ENCODE measurements at regions not wholly inside any gene's neighbourhood (a gene's known extent, or its start where the extent isn't known, plus 50 kb on each side); places are given as distances from the start of the nearest gene placed in this dataset.

GRCh38 chr2:241958818-241959545 lies 89.5 kb downstream of the RTP5 start:
- no peak for TF ChIP-seq CTCF (IDR thresholded peaks at IDR 0.05; ENCODE audit: low read depth, low read length)
- Histone ChIP-seq H3K36me3 (no peaks in the 10 kb centered on the region), H3K9me3 (no peaks in the 10 kb centered on the region), H3K4me3 (ENCODE audit: low read depth, low read length) (no peak overlapping the region), H3K27me3 (no peaks in the 10 kb centered on the region), H3K4me1 (no peaks in the 10 kb centered on the region; the same call in 1 of the 2 replicates)
- DNase-seq, result no peak

DNA sequence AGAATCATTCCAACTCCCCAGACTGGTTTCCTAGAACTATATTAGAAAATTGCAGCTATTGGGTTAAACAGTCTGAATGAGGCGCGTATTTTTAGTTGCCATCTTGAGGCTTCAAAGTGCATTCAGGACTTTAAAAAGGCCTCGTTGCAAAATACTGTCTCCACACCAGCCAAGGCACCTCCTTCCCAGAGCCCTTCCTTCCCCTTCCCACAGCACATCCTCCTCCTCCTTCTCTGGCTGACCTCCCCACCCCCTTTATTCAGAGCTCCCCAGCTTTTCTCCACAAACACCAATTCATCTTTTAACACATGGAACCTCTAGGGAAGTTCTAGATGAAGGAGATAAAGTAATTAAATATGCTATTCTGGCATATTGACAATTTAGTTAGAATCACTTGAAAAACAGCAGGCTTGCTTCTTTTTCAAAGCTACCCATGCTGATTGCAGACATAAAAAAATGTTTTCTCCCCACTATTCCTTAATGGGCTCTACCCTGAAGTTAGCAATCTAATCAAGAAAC lies 90.3 kb downstream of the RTP5 start:
- H3K9me3 ChIP-seq, result no peaks in the 10 kb centered on the region
- H3K4me1 ChIP-seq, result no peaks in the 10 kb centered on the region; the same call in 1 of the 2 replicates
- no peak for DNase-seq
- no peaks in the 10 kb centered on the region for H3K27me3 ChIP-seq
- no peaks in the 10 kb centered on the region for H3K36me3 ChIP-seq
- H3K4me3 ChIP-seq (ENCODE audit: low read depth, low read length), result no peak overlapping the region
- TF ChIP-seq CTCF (IDR thresholded peaks at IDR 0.05; ENCODE audit: low read depth, low read length), result no peak

DNA sequence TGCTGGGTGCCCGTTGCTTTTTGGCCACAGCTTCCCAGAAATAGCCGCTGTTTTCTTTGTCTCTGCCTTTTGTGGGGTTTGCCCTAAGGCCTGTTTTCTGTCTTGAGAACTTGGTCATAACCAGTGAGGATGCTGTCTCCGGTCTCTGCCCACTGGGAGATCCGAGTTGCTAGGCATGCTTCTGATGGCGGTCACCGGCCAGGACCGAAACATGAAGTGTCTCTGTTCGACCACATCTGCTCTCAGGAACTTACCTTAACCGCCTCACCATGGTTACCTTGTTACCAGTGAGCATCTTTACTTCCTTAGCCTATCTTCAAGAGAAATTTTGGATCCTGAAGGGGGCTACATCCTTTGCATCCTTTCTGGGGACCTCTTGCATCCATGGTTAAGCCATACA lies 91.9 kb downstream of the RTP5 start:
- DNase-seq, result no peak
- Histone ChIP-seq H3K27me3 (no peaks in the 10 kb centered on the region), H3K36me3 (no peaks in the 10 kb centered on the region), H3K4me3 (ENCODE audit: low read depth, low read length) (no peak overlapping the region), H3K4me1 (no peaks in the 10 kb centered on the region; the same call in none of the 2 replicates), H3K9me3 (no peaks in the 10 kb centered on the region)
- TF ChIP-seq CTCF (IDR thresholded peaks at IDR 0.05; ENCODE audit: low read depth, low read length), result no peak

DNA sequence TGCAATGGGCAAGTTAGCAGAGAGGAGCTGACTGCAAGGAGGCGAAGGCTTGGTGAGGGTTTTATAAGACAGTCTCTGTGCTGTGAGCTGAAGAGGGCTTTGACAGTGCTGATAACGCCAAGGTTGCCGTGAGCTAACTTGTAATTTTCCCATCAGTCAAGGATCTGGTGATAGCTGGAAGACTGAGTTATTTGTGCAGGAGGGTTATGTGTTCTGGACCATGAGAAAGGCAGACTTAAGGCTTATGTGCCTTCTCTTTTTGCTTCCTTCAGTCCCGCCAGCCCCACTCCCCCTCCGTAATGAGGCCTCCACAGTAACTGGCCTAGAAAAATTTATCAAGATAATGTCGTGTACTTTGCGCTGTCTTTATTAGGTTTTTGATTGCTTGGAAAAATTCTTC lies 94.6 kb downstream of the RTP5 start:
- no peak for DNase-seq
- no peak for TF ChIP-seq CTCF (IDR thresholded peaks at IDR 0.05; ENCODE audit: low read depth, low read length)

DNA sequence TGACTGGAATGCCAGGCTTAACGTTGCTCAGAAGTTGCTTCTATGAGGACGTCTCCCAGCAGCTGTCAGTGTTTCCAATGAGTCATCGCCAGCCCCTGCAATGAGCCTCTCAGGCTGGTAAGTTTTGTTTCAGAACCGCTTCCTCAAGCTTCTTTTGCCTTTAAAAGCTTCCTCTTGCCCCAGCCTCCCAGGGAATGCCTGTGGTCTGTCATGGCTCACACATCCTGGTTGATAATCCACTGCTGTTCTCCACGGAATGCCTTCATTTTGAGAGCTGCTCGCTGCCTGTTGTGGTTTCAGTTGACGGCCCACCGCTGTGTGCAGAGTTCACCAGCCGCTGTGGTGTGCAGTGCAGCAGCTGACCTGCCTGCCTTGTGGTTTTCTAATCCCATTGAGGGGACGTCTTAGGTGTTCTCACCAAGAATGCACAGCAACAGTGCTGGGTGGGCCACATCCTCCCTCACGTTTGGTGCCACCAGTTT lies 96.4 kb downstream of the RTP5 start:
- no peaks in the 10 kb centered on the region; the same call in 1 of the 2 replicates for H3K4me1 ChIP-seq
- no peaks in the 10 kb centered on the region for H3K36me3 ChIP-seq
- H3K4me3 ChIP-seq (ENCODE audit: low read depth, low read length), result 0 out of 2 replicates have a peak overlapping the region, but pooled peaks have one; percentile 21
- H3K27me3 ChIP-seq, result no peaks in the 10 kb centered on the region
- TF ChIP-seq CTCF (IDR thresholded peaks at IDR 0.05; ENCODE audit: low read depth, low read length), result no peak
- peak; percentile 47 for DNase-seq
- H3K9me3 ChIP-seq, result no peaks in the 10 kb centered on the region

More for the DNA sequence above, 94.6 kb downstream of the RTP5 start:
- no peaks in the 10 kb centered on the region for H3K27me3 ChIP-seq
- no peak overlapping the region for H3K4me3 ChIP-seq (ENCODE audit: low read depth, low read length)
- no peaks in the 10 kb centered on the region for H3K9me3 ChIP-seq
- no peaks in the 10 kb centered on the region; the same call in none of the 2 replicates for H3K4me1 ChIP-seq
- H3K36me3 ChIP-seq, result no peaks in the 10 kb centered on the region

All from BE2C (cell line).